Thyroid gland (tissue), 4 donors: ENCODE measurements at regions not wholly inside any gene's neighbourhood (a gene's known extent, or its start where the extent isn't known, plus 50 kb on each side); places are given as distances from the start of the nearest gene placed in this dataset.
A peak's percentile ranks its signal among the peaks of the same experiment; 100 is the strongest.

Source experiments
- DNase-seq, 2 donors: peaks; one replicate each; pipeline ENCODE4 v3.0.0-alpha.2; 2019
- H3K27ac ChIP-seq, 3 donors: fragments of 200-600 bp; sonication (generic); 1 replicate in 2 of 3; 2 replicates in 1 of 3; pipeline ENCODE4 v1.5.1; 2016 to 2019; ENCODE audit warnings: mild to moderate bottlenecking in 1 of 3, moderate library complexity in 1 of 3
- H3K27me3 ChIP-seq: fragments of 200-600 bp; sonication (generic); one replicate; pipeline ENCODE4 v1.5.1; 2019
- H3K36me3 ChIP-seq, 2 donors: fragments of 200-600 bp; sonication (generic); one replicate each; pipeline ENCODE4 v1.5.1; 2016 to 2019
- H3K4me1 ChIP-seq, 2 donors: fragments of 200-600 bp; sonication (generic); one replicate each; pipeline ENCODE4 v1.5.1; 2017 to 2019
- H3K4me3 ChIP-seq, 3 donors: fragments of 200-600 bp; sonication (generic); replicated peaks in 1 of 3; 1 replicate in 2 of 3; 2 replicates in 1 of 3; pipeline ENCODE4 v1.5.1; 2016; ENCODE audit warnings: mild to moderate bottlenecking in 1 of 3
- H3K9me3 ChIP-seq: fragments of 200-600 bp; sonication (generic); one replicate; pipeline ENCODE4 v1.5.1; 2017
- CTCF ChIP-seq, 6 experiments: fragments of 200-600 bp in 3 of 6; fragments of 450-650 bp in 3 of 6; sonication (generic) in 3 of 6; IDR thresholded peaks; one replicate each; pipeline ENCODE4 v1.5.1; 2016 to 2019; ENCODE audit warnings: antibody characterized with exemption in 6 of 6, mild to moderate bottlenecking in 2 of 6, inconsistent platforms in 1 of 6, moderate library complexity in 1 of 6
- POLR2A ChIP-seq, 2 donors: fragments of 450-650 bp; IDR thresholded peaks; one replicate each; pipeline ENCODE4 v1.6.1; 2017; ENCODE audit warnings: antibody characterized with exemption in 2 of 2, mild to moderate bottlenecking in 2 of 2, moderate library complexity in 1 of 2
- WGBS, 2 donors: methylation state at CpG; one replicate each; pipeline ENCODE4 v1.1.5; 2017; 5-methylcytosine and 5-hydroxymethylcytosine counted together
- intact Hi-C: fragments of 100-400 bp; cut with DNase I; formaldehyde crosslinking; loops from one replicate; pipeline ENCODE4 v1.15.1; 2023

- no peaks in the 10 kb centered on the region for H3K36me3 ChIP-seq
- no peaks in the 10 kb centered on the region for H3K9me3 ChIP-seq
- no peak overlapping the region for H3K4me3 ChIP-seq
- H3K27ac ChIP-seq: no peak overlapping the region
- TF ChIP-seq POLR2A (IDR thresholded peaks at IDR 0.05) (no peak), CTCF (IDR thresholded peaks at IDR 0.05) (no peak)
- WGBS, 2 donors: 91 to 96% methylated on average over 4 of the region's 4 CpGs
- no peaks in the 10 kb centered on the region for H3K27me3 ChIP-seq
- intact Hi-C loops: no loop called here
- peaks cover 19 to 20% of the 10 kb centered on the region in 2 donors for H3K4me1 ChIP-seq
- no peak for DNase-seq
Measured at GRCh38 chr4:123256901-123257300, 139.7 kb upstream of the SPRY1 start.

GRCh38 chr4:123257591-123257990 lies 139.0 kb upstream of the SPRY1 start:
- no peak for DNase-seq
- no peaks in the 10 kb centered on the region for H3K9me3 ChIP-seq
- WGBS, 2 donors: 75 to 76% methylated on average over 4 of the region's 4 CpGs
- no peaks in the 10 kb centered on the region for H3K36me3 ChIP-seq
- no peaks in the 10 kb centered on the region for H3K27me3 ChIP-seq
- intact Hi-C loops: no loop called here
- TF ChIP-seq POLR2A (IDR thresholded peaks at IDR 0.05) (no peak), CTCF (IDR thresholded peaks at IDR 0.05) (no peak)
- peaks cover 19 to 20% of the 10 kb centered on the region in 2 donors for H3K4me1 ChIP-seq
- H3K27ac ChIP-seq: no peak overlapping the region
- H3K4me3 ChIP-seq: no peak overlapping the region

- H3K36me3 ChIP-seq: no peaks in the 10 kb centered on the region
- WGBS, 2 donors: 15 to 21% methylated on average over 2 of the region's 2 CpGs
- intact Hi-C loops: no loop called here
- peak; percentile 32 to 53 for DNase-seq
- peaks cover 19 to 20% of the 10 kb centered on the region in 2 donors for H3K4me1 ChIP-seq
- peak overlapping the region in 2 of 3 donors; percentile 27 to 60 for H3K27ac ChIP-seq
- TF ChIP-seq POLR2A (IDR thresholded peaks at IDR 0.05) (no peak), CTCF (IDR thresholded peaks at IDR 0.05) (no peak)
- no peak overlapping the region for H3K4me3 ChIP-seq
- no peaks in the 10 kb centered on the region for H3K27me3 ChIP-seq
- no peaks in the 10 kb centered on the region for H3K9me3 ChIP-seq
Measured at GRCh38 chr4:123259676-123260646, 136.6 kb upstream of the SPRY1 start.

GRCh38 chr4:123260653-123261052 lies 135.9 kb upstream of the SPRY1 start:
- Histone ChIP-seq H3K9me3 (no peaks in the 10 kb centered on the region), H3K27me3 (no peaks in the 10 kb centered on the region), H3K4me1 (peaks cover 19 to 20% of the 10 kb centered on the region in 2 donors), H3K36me3 (no peaks in the 10 kb centered on the region), H3K4me3 (no peak overlapping the region), H3K27ac (peak overlapping the region in 2 of 3 donors; percentile 27 to 60)
- WGBS, 2 donors: 70 to 75% methylated on average over 5 of the region's 5 CpGs
- DNase-seq: peak; percentile 36 to 40
- intact Hi-C loops: no loop called here
- TF ChIP-seq POLR2A (IDR thresholded peaks at IDR 0.05): no peak
- TF ChIP-seq CTCF (IDR thresholded peaks at IDR 0.05): no peak

- Histone ChIP-seq H3K36me3 (no peaks in the 10 kb centered on the region), H3K4me1 (peaks cover 19 to 20% of the 10 kb centered on the region in 2 donors), H3K27me3 (no peaks in the 10 kb centered on the region), H3K27ac (no peak overlapping the region), H3K4me3 (no peak overlapping the region), H3K9me3 (no peaks in the 10 kb centered on the region)
- no peak for DNase-seq
- 76 to 85% methylated on average over 3 of the region's 3 CpGs for WGBS, 2 donors
- TF ChIP-seq CTCF (IDR thresholded peaks at IDR 0.05) (no peak), POLR2A (IDR thresholded peaks at IDR 0.05) (no peak)
- intact Hi-C loops: no loop called here
Measured at GRCh38 chr4:123262080-123262479, 134.5 kb upstream of the SPRY1 start.
